ENCODE measurements at regions not wholly inside any gene's neighbourhood (a gene's known extent, or its start where the extent isn't known, plus 50 kb on each side); places are given as distances from the start of the nearest gene placed in this dataset.

GRCh38 chr5:101997235-101997634, 298.8 kb downstream of the SLCO4C1 start:
- TF ChIP-seq POLR2A (IDR thresholded peaks at IDR 0.05) (no peak), CTCF (IDR thresholded peaks at IDR 0.05) (no peak)

Data from suprapubic skin (tissue), 3 donors.